MM.1S (cell line): ENCODE measurements at regions not wholly inside any gene's neighbourhood (a gene's known extent, or its start where the extent isn't known, plus 50 kb on each side); places are given as distances from the start of the nearest gene placed in this dataset.

Experiments used
- DNase-seq: peaks from one replicate; pipeline ENCODE4 v3.0.0-alpha.2; 2015
- H2AFZ ChIP-seq: fragments of 300-600 bp; sonication (generic); 2 replicates; pipeline ENCODE4 v1.6.0; 2016; ENCODE audit warnings: antibody characterized with exemption, low read length
- H3F3A ChIP-seq: fragments of 300-600 bp; sonication (generic); 2 replicates; pipeline ENCODE4 v1.6.1; 2016; ENCODE audit warnings: mild to moderate bottlenecking, antibody characterized with exemption, low read length, moderate library complexity, mixed read lengths; ENCODE audit not compliant: insufficient read depth
- H3K27ac ChIP-seq: fragments of 300-600 bp; sonication (generic); 2 replicates; pipeline ENCODE4 v1.5.1; 2016; ENCODE audit warnings: mild to moderate bottlenecking, low read length
- H3K27me3 ChIP-seq: fragments of 300-600 bp; sonication (generic); replicated peaks from 2 replicates; pipeline ENCODE4 v1.6.0; 2016; ENCODE audit warnings: low read length; ENCODE audit not compliant: insufficient read depth
- H3K36me3 ChIP-seq: fragments of 300-600 bp; sonication (generic); replicated peaks from 2 replicates; pipeline ENCODE4 v1.6.1; 2016; ENCODE audit warnings: mild to moderate bottlenecking, low read length, mixed read lengths; ENCODE audit not compliant: insufficient read depth
- H3K4me1 ChIP-seq: fragments of 300-600 bp; sonication (generic); 2 replicates; pipeline ENCODE4 v1.6.1; 2016; ENCODE audit warnings: low read length, mixed read lengths
- H3K4me2 ChIP-seq: fragments of 300-600 bp; sonication (generic); 2 replicates; pipeline ENCODE4 v1.6.0; 2016; ENCODE audit warnings: low read depth, low read length
- H3K4me3 ChIP-seq: fragments of 300-600 bp; sonication (generic); 2 replicates; pipeline ENCODE4 v1.5.1; 2016; ENCODE audit warnings: low read length, mixed read lengths
- H3K79me2 ChIP-seq: fragments of 300-600 bp; sonication (generic); 2 replicates; pipeline ENCODE4 v1.6.1; 2016; ENCODE audit warnings: mixed run types, low read length, mixed read lengths
- H3K9ac ChIP-seq: fragments of 300-600 bp; sonication (generic); 2 replicates; pipeline ENCODE4 v1.6.1; 2016; ENCODE audit warnings: low read length, mixed read lengths
- H3K9me2 ChIP-seq: fragments of 300-600 bp; sonication (generic); replicated peaks from 2 replicates; pipeline ENCODE4 v1.6.1; 2016; ENCODE audit warnings: mild to moderate bottlenecking, low read length, mixed read lengths; ENCODE audit not compliant: insufficient read depth
- H3K9me3 ChIP-seq: fragments of 300-600 bp; sonication (generic); replicated peaks from 2 replicates; pipeline ENCODE4 v1.6.1; 2016; ENCODE audit warnings: mild to moderate bottlenecking, low read length, mixed read lengths; ENCODE audit not compliant: insufficient read depth
- H4K20me1 ChIP-seq: fragments of 300-600 bp; sonication (generic); 2 replicates; pipeline ENCODE4 v1.6.1; 2016; ENCODE audit warnings: mild to moderate bottlenecking, low read length, moderate library complexity, mixed read lengths; ENCODE audit not compliant: insufficient read depth
- EZH2 ChIP-seq: fragments of 300-600 bp; sonication (generic); optimal IDR thresholded peaks from 2 replicates; pipeline ENCODE3; 2017; ENCODE audit warnings: low read depth, mild to moderate bottlenecking, antibody characterized with exemption, low read length, mixed read lengths
- EZH2phosphoT487 ChIP-seq: fragments of 300-600 bp; sonication (generic); IDR thresholded peaks from 2 replicates; pipeline ENCODE4 v1.6.1; 2018; ENCODE audit warnings: antibody characterized with exemption, low read length
- TF ChIP-seq, protein P1 (sequence below): fragments of 300-600 bp; sonication (generic); IDR thresholded peaks from 2 replicates; pipeline ENCODE4 v1.5.1; 2016; ENCODE audit warnings: antibody characterized with exemption, low read length, mixed read lengths

DNA sequence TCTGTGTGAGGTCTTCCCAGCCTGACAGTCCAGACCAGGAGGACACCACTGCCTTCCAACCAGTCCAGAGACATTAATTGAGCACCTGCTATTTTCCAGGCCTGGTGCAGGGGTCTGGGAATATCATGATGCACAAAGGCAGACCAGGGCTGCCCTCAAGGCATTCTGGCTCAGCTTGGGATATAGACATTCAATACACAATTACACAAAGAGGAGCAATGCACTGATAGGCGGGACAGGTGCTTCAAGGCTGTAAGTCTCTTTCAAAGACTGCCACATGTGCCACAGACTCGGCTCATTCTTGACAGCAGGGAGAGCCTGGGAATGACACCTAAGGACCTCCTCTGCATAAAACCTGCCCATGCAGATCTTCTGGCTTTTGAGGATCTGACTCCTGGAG is 158.6 kb downstream of the C5orf15 start:
- H4K20me1 ChIP-seq = no peaks in the 10 kb centered on the region
- no peak for DNase-seq
- H3K4me3 ChIP-seq = no peak overlapping the region
- H3K27me3 ChIP-seq = no peaks in the 10 kb centered on the region
- H3K9ac ChIP-seq = no peak overlapping the region
- H2AFZ ChIP-seq = no peak overlapping the region
- TF ChIP-seq, protein P1, sequence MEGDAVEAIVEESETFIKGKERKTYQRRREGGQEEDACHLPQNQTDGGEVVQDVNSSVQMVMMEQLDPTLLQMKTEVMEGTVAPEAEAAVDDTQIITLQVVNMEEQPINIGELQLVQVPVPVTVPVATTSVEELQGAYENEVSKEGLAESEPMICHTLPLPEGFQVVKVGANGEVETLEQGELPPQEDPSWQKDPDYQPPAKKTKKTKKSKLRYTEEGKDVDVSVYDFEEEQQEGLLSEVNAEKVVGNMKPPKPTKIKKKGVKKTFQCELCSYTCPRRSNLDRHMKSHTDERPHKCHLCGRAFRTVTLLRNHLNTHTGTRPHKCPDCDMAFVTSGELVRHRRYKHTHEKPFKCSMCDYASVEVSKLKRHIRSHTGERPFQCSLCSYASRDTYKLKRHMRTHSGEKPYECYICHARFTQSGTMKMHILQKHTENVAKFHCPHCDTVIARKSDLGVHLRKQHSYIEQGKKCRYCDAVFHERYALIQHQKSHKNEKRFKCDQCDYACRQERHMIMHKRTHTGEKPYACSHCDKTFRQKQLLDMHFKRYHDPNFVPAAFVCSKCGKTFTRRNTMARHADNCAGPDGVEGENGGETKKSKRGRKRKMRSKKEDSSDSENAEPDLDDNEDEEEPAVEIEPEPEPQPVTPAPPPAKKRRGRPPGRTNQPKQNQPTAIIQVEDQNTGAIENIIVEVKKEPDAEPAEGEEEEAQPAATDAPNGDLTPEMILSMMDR = no peak
- TF ChIP-seq EZH2phosphoT487 (no peak), EZH2 (no peak)
- H3K79me2 ChIP-seq = no peaks in the 10 kb centered on the region
- H3K27ac ChIP-seq = no peak overlapping the region
- H3K9me3 ChIP-seq = no peaks in the 10 kb centered on the region
- no peak overlapping the region for H3K4me2 ChIP-seq
- no peaks in the 10 kb centered on the region for H3K4me1 ChIP-seq
- H3F3A ChIP-seq = no peaks in the 10 kb centered on the region
- H3K36me3 ChIP-seq = no peaks in the 10 kb centered on the region
- no peaks in the 10 kb centered on the region for H3K9me2 ChIP-seq

DNA sequence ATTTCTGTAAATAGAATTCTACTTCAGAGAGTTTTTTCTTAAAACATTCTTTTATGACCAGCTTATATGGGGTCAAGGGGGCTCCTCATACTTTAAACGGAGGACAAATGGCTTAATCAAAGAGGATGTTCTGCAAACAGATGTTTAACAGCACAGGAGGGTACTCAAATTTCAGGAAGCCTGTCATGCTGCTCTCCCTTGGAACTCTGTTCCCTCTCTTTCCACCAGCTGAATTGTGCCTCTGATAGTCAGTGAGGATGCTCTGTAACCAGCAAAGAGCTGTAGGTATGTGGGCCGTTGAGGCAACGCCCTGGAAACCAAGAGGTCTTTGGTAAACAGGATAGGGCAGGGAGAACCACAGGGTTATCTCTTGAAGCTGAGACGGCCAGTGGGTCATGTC is 161.1 kb downstream of the C5orf15 start:
- Histone ChIP-seq H2AFZ (no peak overlapping the region), H3K9me3 (no peaks in the 10 kb centered on the region), H3K27ac (no peak overlapping the region), H3K27me3 (no peaks in the 10 kb centered on the region), H3K4me2 (no peak overlapping the region), H3K79me2 (no peaks in the 10 kb centered on the region), H3K9ac (no peak overlapping the region), H3K4me3 (no peak overlapping the region), H3K4me1 (no peaks in the 10 kb centered on the region), H3K36me3 (no peaks in the 10 kb centered on the region), H4K20me1 (no peaks in the 10 kb centered on the region), H3F3A (no peaks in the 10 kb centered on the region), H3K9me2 (no peaks in the 10 kb centered on the region)
- no peak for TF ChIP-seq EZH2
- TF ChIP-seq, protein P1 = no peak
- no peak for TF ChIP-seq EZH2phosphoT487
- no peak for DNase-seq

DNA sequence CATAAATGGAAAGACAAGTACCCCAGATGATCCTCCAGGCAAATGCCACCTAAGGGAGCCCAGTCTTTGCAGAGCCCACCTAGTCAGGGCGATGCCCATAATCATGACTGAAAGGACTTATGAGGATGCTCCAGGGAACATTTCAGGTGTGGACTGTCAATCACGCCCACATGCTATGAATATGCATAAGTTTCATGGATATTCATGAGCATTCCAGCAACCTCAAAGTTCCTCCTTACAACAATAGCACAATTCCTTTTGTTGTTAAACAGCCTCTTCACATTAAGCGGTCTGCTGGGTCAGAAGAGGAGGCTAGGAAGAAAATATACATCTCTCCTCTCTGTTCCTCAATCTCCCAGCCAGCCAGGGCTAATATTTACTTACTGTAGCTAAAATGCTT is 161.6 kb downstream of the C5orf15 start:
- TF ChIP-seq, protein P1 = no peak
- no peak for TF ChIP-seq EZH2
- TF ChIP-seq EZH2phosphoT487 = no peak

More for the DNA sequence above, 161.6 kb downstream of the C5orf15 start:
- Histone ChIP-seq H2AFZ (no peak overlapping the region), H3F3A (no peaks in the 10 kb centered on the region), H3K36me3 (no peaks in the 10 kb centered on the region), H3K9me3 (no peaks in the 10 kb centered on the region), H3K4me1 (no peaks in the 10 kb centered on the region), H3K9me2 (no peaks in the 10 kb centered on the region), H3K79me2 (no peaks in the 10 kb centered on the region), H3K4me3 (no peak overlapping the region), H3K4me2 (no peak overlapping the region), H4K20me1 (no peaks in the 10 kb centered on the region), H3K9ac (no peak overlapping the region), H3K27ac (no peak overlapping the region), H3K27me3 (no peaks in the 10 kb centered on the region)
- DNase-seq = no peak
